CD4-positive, alpha-beta T cell treated with Interleukin-17A for 1 hour (primary cell): ENCODE measurements at regions not wholly inside any gene's neighbourhood (a gene's known extent, or its start where the extent isn't known, plus 50 kb on each side); places are given as distances from the start of the nearest gene placed in this dataset.
A peak's percentile ranks its signal among the peaks of the same experiment; 100 is the strongest.

Source experiments
- DNase-seq: peaks from one replicate; pipeline ENCODE4 v3.0.0-alpha.2; 2020

DNA sequence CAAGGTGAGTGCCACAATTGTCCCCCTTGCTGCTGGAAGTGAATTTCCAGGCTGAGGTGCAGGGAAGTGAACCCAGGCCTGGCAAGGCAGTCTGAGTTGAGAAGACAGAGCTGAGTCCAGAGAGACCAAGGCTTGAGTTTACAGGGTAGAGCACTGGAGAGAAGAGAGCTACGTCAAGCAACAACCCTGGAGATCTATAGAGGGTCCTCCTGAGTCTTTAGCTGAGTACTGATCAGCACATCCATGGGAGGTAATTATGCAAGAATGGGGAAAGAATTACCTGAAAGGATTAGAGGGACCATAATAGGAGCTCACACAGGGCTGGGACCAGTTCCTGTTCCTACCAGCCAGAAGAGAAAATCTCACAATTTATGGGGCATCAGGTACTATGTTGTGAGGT lies 190.7 kb downstream of the NEDD1 start:
- DNase-seq = no peak

DNA sequence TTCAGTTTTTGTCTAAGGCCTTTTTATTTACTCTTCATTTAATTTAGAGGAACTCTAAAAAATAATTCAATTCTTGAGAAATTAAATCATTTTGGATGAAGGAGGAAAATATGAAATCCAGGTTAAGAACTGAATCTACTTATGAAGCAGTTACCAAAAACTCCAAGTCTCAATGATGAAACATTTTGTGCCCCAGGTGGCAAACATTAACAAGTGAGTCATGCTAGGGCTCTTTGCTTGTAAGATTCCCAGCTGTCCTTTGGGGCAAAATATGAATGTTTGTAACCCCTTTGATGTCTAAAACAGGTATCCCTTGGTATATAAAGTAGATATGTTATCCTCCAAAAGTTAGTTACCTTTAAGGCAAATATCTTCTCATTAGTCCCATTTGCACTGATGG lies 202.4 kb downstream of the NEDD1 start:
- DNase-seq = no peak

GRCh38 chr12:97112136-97112535 lies 205.1 kb downstream of the NEDD1 start:
- DNase-seq = no peak

GRCh38 chr12:97118796-97119375 lies 211.8 kb downstream of the NEDD1 start:
- no peak for DNase-seq

DNA sequence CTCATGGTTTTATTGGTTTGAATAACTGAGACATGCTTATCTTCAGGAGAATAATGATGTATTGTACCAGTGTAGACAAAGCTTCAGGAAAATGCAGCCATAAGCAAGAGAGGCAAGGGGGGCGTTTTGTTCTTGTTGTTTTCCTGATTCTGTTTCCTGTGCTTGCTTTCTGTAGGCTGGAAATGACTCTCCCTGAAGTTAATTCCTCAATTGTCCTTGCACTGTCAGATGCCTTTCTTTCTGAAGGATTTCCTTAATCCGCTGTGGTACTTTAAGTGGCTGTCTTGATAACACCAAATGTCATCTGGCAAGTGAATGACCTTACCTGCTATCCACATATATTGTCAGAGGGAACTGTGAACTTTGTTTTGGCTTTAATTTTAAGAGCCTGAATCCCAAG lies 220.0 kb downstream of the NEDD1 start:
- no peak for DNase-seq

GRCh38 chr12:97131220-97131981 lies 224.3 kb downstream of the NEDD1 start:
- no peak for DNase-seq

- DNase-seq = no peak
Observed at GRCh38 chr12:97132270-97132669, 225.2 kb downstream of the NEDD1 start.

DNA sequence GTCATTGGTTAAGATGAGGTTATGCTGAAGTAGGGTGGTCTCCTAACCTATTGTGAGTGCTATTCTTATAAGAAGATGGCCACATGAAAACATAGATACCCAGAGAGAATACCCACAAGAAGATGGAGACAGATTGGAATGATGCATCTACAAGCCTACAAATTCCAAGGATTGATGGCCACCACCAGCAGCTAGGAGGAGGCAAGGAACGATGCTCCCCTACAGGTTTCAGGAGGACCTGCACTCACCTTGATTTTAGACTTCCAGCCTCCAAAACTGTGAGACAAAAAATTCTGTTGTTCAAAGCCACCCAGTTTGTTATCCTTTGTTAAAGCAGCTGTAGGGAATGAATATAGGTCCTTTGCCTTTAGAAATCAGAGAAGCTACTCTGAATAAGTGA lies 227.4 kb downstream of the NEDD1 start:
- DNase-seq = no peak

- DNase-seq = no peak
Observed at GRCh38 chr12:97140355-97140754, 233.3 kb downstream of the NEDD1 start.

DNA sequence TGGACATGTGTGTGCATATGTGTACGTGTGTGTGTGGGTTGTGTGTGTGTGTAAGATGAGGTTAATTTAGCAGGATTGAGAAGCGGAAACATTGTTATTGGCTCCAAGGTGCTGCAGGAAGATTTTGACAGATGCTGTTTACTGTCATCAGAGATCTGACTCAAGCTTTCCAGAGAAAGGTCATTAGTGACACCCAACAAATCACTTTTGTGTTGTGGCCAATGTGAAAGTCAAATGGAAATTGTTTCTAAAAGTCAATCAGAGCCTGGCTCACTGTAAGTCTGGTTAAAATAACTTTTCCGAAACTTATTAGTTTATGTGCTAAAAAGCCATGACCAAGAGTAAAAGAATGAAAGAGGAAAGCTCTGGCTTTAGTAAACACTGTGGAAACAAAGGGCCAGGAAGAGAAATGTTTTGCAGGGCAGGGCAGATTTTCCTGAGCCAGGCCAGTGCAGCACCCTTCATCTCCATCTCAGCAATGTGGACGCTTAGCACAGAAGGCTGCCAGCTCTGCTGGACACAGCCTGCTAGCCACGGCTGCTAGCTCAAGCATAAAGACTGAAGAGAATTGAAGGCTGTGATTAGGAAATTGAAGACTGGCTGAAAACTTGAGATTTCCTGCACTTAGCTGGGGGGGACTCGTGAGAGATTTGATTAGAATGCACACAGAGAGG lies 235.8 kb downstream of the NEDD1 start:
- DNase-seq = no peak

- DNase-seq = peak; percentile 48
Observed at GRCh38 chr12:97148941-97149559, 242.0 kb downstream of the NEDD1 start.

GRCh38 chr12:97151481-97151880 lies 244.4 kb downstream of the NEDD1 start:
- no peak for DNase-seq

DNA sequence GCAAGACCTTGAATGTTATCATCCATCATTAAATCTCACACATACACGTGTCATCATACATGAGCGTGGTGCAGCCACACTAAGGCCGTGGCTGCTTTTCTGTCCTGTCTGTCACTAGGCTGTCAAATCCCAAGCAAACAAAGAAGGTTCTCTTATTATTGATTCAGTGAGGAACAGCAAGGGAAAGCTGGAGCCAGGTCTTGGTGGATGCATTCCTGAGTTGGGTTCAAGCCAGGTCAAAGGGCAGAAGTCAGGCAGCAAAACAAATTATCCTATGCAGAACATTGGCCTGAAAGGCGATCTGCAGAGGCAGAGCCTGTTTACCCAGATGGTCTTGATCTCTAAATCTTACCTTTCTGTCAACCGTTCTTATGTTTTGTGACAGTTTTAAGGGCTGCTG lies 252.3 kb downstream of the NEDD1 start:
- DNase-seq = no peak

DNA sequence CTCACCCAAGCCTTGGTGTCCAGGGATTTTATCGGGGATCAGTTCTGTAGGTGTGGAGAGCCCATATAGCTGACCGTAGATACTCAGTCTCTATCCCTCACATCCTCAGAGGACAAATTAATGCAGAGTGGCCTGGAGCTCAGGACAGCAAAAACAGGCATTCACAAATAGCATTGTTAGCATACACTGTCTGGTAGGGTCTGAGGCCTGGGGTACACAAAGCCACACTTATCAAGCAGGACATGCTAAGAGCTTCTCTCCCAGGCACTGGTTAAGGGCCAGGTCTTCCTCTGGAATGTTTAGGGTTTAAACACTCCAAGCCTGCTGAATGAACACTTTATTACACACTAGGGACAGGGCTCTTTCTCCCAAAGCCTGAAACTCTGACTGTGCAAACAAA lies 253.2 kb downstream of the NEDD1 start:
- DNase-seq = no peak

DNA sequence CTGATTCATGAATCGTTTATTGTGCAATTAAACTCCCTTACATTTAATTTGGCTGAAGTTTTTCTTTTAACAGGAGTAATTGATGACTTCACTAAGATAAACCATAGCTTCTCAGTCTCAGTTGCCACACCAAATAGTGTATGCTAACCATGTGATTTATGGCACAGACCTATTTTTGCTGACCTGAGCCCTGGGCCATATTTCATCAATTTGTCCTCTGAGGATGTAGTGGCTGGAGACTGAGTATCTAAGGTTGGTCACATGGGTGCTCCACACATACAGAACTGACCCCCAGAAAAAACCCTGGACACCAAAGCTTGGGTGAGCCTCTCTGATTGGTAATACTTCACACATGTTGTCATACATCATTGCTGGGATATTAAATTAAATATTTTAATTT lies 255.1 kb downstream of the NEDD1 start:
- no peak for DNase-seq

DNA sequence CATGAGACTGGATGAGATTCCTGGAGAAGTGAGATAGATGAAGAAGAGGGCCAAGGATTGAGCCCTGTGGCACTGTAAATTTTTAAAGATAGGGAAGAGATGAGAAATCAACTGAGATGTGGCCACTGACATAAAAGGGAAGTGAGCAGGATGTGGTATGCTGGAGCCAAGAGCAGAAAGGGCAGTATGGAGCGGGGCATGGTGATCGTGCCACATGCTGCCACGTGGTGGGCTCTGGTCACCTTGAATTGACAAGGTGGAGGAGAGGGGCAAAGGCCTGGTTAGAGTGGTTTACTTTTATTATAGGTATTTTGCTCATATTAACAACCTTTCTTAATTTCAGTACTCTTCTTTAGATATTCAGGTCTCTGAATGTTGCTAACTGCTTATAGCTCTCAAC lies 257.9 kb downstream of the NEDD1 start:
- DNase-seq = no peak

- DNase-seq = no peak
Observed at GRCh38 chr12:97167598-97167997, 260.5 kb downstream of the NEDD1 start.

- DNase-seq = no peak
Observed at GRCh38 chr12:97168804-97169203, 261.7 kb downstream of the NEDD1 start.

DNA sequence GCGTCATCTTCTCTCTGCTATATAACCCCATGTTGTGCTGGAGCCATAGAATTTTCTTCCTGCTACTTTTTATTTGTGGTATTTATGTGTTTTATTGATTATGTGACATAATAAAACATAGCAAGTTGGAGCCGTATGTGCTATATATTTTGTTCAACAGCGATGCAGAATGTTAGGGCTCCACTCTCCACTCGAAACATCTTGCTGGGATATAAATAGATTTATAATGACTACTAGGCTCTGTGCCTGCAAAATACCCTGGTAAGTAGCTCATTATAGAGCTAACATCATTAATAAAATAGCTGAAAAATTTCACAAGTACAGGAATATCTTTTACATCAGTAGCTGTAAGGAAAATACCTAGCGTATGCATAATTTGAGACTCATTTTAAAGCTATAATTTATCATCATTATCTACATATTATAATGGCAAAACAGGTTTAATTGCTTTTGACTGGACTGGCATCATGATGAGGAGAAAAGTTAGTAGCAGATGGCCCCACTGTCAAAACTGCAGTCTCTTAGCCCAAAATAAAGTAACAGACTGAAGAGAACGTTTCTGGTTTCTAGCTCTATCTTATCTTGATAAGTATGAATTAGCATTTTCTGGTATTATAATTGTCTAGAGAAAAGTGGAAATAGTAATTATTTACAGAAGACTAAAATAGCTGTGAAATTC lies 263.0 kb downstream of the NEDD1 start:
- no peak for DNase-seq

DNA sequence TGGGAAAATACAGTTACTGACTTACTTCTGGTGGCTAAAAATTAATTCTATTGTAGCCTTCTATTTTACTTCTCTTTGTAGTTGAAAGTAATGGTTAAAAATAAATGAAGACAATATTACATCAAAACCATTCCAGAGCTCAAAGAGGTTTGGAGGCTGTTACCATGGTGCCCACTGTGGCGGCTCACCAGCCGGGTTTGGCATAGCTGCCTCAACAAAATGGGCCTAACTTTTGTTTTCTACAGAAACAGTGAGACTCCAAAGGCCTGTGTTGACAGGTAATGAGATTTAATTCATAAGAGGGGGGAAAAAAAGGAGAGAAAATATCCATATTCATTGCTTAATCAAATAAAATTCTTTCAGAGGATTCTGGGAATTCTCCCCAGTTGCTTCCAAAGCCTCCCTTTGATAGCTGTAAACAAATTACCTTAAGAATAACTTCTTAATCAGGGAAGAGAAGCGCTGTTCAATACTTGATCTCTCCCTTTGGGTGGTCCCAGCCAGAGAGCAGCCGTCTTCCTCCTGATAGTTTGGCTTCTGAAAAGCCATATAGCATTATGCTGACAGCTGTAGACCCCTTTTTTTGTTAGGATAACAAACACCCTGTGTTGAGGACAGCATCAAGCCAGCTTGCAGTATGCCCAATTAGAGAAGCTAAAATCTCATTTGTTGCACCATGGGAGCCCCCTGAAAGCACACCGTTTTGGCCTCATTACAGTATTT lies 266.8 kb downstream of the NEDD1 start:
- DNase-seq = no peak

DNA sequence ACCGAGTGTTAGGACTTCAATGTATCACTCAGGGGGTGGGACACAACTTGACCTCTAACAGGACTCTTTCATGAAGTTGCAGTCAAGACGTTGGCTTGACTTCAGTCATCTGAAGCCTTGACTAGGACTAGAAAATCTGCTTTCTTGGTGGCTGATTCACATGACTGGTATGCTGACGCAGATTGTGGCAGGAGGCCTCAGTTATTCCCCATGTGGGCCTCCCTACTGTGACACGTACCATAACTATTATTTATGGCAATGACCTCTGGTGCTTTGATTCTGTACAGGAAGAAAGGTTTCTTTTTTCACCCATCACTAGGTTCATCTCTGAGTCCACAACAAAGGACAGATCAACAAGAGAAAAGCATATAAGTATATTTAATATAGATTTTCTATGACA lies 270.4 kb downstream of the NEDD1 start:
- no peak for DNase-seq

DNA sequence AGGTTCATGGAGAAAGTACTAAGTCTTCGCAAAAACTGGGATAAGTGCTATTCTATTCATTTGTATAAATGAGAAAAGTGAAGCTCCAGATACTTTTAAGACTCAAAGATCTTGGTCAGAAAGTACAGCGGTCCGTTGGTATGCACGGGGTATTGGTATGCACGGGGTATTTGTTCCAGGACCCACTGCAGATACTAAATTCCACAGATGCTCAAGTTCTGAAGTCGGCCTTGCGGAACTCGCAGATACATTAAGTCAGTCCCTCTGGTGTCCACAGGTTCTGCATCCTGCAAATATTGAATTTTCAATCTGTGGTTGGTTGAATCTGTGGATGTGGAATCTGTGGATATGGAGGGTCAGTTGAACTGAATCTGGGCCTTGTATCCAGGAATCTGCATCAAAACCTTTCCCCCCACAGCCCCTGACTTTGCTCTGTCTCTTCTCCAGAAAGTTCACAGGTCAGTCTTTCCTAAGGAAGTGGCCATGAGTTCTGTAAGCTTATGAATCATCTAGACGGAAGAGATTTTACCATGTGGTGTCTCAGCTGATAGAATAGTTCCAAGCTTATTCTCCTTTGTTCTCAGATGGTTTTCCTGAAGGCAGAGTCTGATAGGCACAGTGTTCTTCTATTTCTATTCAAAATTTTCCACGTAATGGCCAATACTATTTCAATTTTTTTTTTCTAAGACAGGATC lies 274.7 kb downstream of the NEDD1 start:
- no peak for DNase-seq
